SK-N-SH (cell line): ENCODE measurements at regions not wholly inside any gene's neighbourhood (a gene's known extent, or its start where the extent isn't known, plus 50 kb on each side); places are given as distances from the start of the nearest gene placed in this dataset.

Experiments used
- CTCF ChIA-PET: fragments of 300-600, 350-600 bp; formaldehyde crosslinking; extraction: SDS; loops from one replicate; lab custom pipeline; 2021; lab: Yijun Ruan, JAX
- POLR2A ChIA-PET: fragments of 350-600 bp; sonication (Branson Sonifier 250); formaldehyde crosslinking; extraction: SDS; loops from one replicate; lab custom pipeline; 2020; ENCODE audit warnings: antibody characterized with exemption, inconsistent platforms; lab: Yijun Ruan, JAX
- DNase-seq: peaks from one replicate; pipeline ENCODE4 v3.0.0; 2012
- H2AFZ ChIP-seq: fragments of 200-600 bp; sonication (generic); 2 replicates; pipeline ENCODE4 v1.8.1; 2016; ENCODE audit warnings: antibody characterized with exemption, mild to moderate bottlenecking, low read depth
- H3F3A ChIP-seq: fragments of 200-600 bp; sonication (generic); replicated peaks from 2 replicates; pipeline ENCODE3; 2016; ENCODE audit warnings: antibody characterized with exemption, mild to moderate bottlenecking; ENCODE audit not compliant: insufficient read depth
- H3K27ac ChIP-seq, 2 experiments: fragments of 200-500 bp in 1 of 2; fragments of 200-600 bp in 1 of 2; sonication (Bioruptor generic) in 1 of 2; sonication (generic), shearing (Covaris generic) in 1 of 2; 2 replicates each; pipeline versions ENCODE4 v1.5.1 to v1.6.1; 2014 to 2016; ENCODE audit warnings: low read depth in 2 of 2, inconsistent platforms in 1 of 2, low read length in 1 of 2, mild to moderate bottlenecking in 1 of 2, mixed read lengths in 1 of 2
- H3K27me3 ChIP-seq: fragments of 200-600 bp; sonication (generic), shearing (Covaris generic); 2 replicates; pipeline ENCODE4 v1.6.1; 2016; ENCODE audit warnings: mixed run types; ENCODE audit not compliant: insufficient read depth
- H3K36me3 ChIP-seq, 2 experiments: fragments of 200-500 bp in 1 of 2; fragments of 200-600 bp in 1 of 2; sonication (Bioruptor generic) in 1 of 2; sonication (generic) in 1 of 2; replicated peaks in 1 of 2; 2 replicates each; pipeline versions ENCODE3 to v1.5.1; 2014 to 2016; ENCODE audit warnings: low read length in 1 of 2, mild to moderate bottlenecking in 1 of 2; ENCODE audit not compliant: insufficient read depth in 2 of 2, control insufficient read depth in 1 of 2
- H3K4me1 ChIP-seq, 2 experiments: fragments of 200-500 bp in 1 of 2; fragments of 200-600 bp in 1 of 2; sonication (Bioruptor generic) in 1 of 2; sonication (generic), shearing (Covaris generic) in 1 of 2; 2 replicates each; pipeline versions ENCODE4 v1.5.1 to v1.6.1; 2014 to 2016; ENCODE audit warnings: low read depth in 1 of 2, low read length in 1 of 2, mixed run types in 1 of 2; ENCODE audit not compliant: insufficient read depth in 2 of 2, control insufficient read depth in 1 of 2
- H3K4me2 ChIP-seq: fragments of 200-600 bp; sonication (generic), shearing (Covaris generic); 2 replicates; pipeline ENCODE4 v1.6.1; 2017; ENCODE audit warnings: mixed run types
- H3K4me3 ChIP-seq, 2 experiments: fragments of 200-500 bp in 1 of 2; fragments of 200-600 bp in 1 of 2; sonication (Bioruptor generic) in 1 of 2; sonication (generic), shearing (Covaris generic) in 1 of 2; 2 replicates each; pipeline versions ENCODE4 v1.5.1 to v1.8.1; 2014 to 2016; ENCODE audit warnings: low read depth in 2 of 2, inconsistent platforms in 1 of 2, low read length in 1 of 2, mild to moderate bottlenecking in 1 of 2, mixed read lengths in 1 of 2, moderate library complexity in 1 of 2
- H3K79me2 ChIP-seq: fragments of 200-600 bp; sonication (generic); 2 replicates; pipeline ENCODE4 v1.8.1; 2017; ENCODE audit warnings: mild to moderate bottlenecking; ENCODE audit not compliant: insufficient read depth
- H3K9ac ChIP-seq: fragments of 200-600 bp; sonication (generic); 2 replicates; pipeline ENCODE4 v1.6.1; 2017; ENCODE audit warnings: mixed run types
- H3K9me2 ChIP-seq: fragments of 200-600 bp; sonication (generic); 2 replicates; pipeline ENCODE4 v1.6.1; 2017; ENCODE audit warnings: mixed run types
- H3K9me3 ChIP-seq: fragments of 200-600 bp; sonication (generic); 2 replicates; pipeline ENCODE4 v1.6.1; 2017; ENCODE audit warnings: mixed run types, mild to moderate bottlenecking, moderate library complexity
- H4K20me1 ChIP-seq: fragments of 200-600 bp; sonication (generic); 2 replicates; pipeline ENCODE4 v1.6.1; 2017; ENCODE audit warnings: mild to moderate bottlenecking, mixed run types; ENCODE audit not compliant: insufficient read depth
- CHD2 ChIP-seq: fragments of 150-350 bp; IDR thresholded peaks from 2 replicates; pipeline ENCODE4 v1.6.1; 2018; ENCODE audit warnings: low read length; ENCODE audit not compliant: partially characterized antibody
- ELF1 ChIP-seq: IDR thresholded peaks from 2 replicates; pipeline ENCODE4 v1.4.0; 2012
- EZH2phosphoT487 ChIP-seq: fragments of 200-600 bp; sonication (generic); IDR thresholded peaks from 2 replicates; pipeline ENCODE4 v1.6.1; 2017; ENCODE audit warnings: low read depth, mixed run types, mild to moderate bottlenecking, antibody characterized with exemption, moderate library complexity, borderline replicate concordance
- FOXM1 ChIP-seq: IDR thresholded peaks from 2 replicates; pipeline ENCODE4 v1.4.0; 2012; ENCODE audit warnings: low read depth, mild to moderate bottlenecking
- GABPA ChIP-seq: IDR thresholded peaks from 2 replicates; pipeline ENCODE4 v1.4.0; 2012; ENCODE audit warnings: low read depth, mild to moderate bottlenecking
- GATA2 ChIP-seq: sonication (generic); formaldehyde crosslinking; IDR thresholded peaks from 2 replicates; pipeline ENCODE4 v1.5.0; 2020; ENCODE audit warnings: mild to moderate bottlenecking, missing genetic modification reagents
- JUND ChIP-seq: IDR thresholded peaks from 2 replicates; pipeline ENCODE4 v1.4.0; 2012
- MXI1 ChIP-seq: IDR thresholded peaks from 2 replicates; pipeline ENCODE4 v1.6.1; 2012; ENCODE audit warnings: mild to moderate bottlenecking, low read depth, low read length, improper control_type of control experiment
- NFIC ChIP-seq: IDR thresholded peaks from 2 replicates; pipeline ENCODE4 v1.4.0; 2012; ENCODE audit warnings: borderline replicate concordance
- NRF1 ChIP-seq: IDR thresholded peaks from 2 replicates; pipeline ENCODE4 v1.6.1; 2012; ENCODE audit warnings: low read depth, mild to moderate bottlenecking, low read length
- POLR2AphosphoS5 ChIP-seq: IDR thresholded peaks from 2 replicates; pipeline ENCODE4 v1.6.1; 2012; ENCODE audit warnings: low read depth, low read length
- RAD21 ChIP-seq: IDR thresholded peaks from 2 replicates; pipeline ENCODE4 v1.6.1; 2012; ENCODE audit warnings: mild to moderate bottlenecking, low read length
- RCOR1 ChIP-seq: fragments of 150-350 bp; IDR thresholded peaks from 2 replicates; pipeline ENCODE4 v1.6.1; 2017; ENCODE audit warnings: antibody characterized with exemption, low read length
- REST ChIP-seq: IDR thresholded peaks from 2 replicates; pipeline ENCODE4 v1.6.1; 2012; ENCODE audit warnings: mild to moderate bottlenecking, low read depth, low read length, moderate library complexity
- RFX5 ChIP-seq: IDR thresholded peaks from 2 replicates; pipeline ENCODE4 v1.6.1; 2012; ENCODE audit warnings: mild to moderate bottlenecking, improper control_type of control experiment, low read length
- RXRA ChIP-seq: IDR thresholded peaks from 2 replicates; pipeline ENCODE4 v1.4.0; 2012; ENCODE audit warnings: low read depth, mild to moderate bottlenecking, borderline replicate concordance
- TAF1 ChIP-seq: IDR thresholded peaks from 2 replicates; pipeline ENCODE4 v1.6.1; 2012; ENCODE audit warnings: low read depth, mild to moderate bottlenecking, low read length, moderate library complexity, borderline replicate concordance
- TCF12 ChIP-seq: IDR thresholded peaks from 2 replicates; pipeline ENCODE4 v1.4.0; 2012
- TEAD4 ChIP-seq: IDR thresholded peaks from 2 replicates; pipeline ENCODE4 v1.4.0; 2012; ENCODE audit warnings: mild to moderate bottlenecking, borderline replicate concordance; ENCODE audit not compliant: insufficient read depth
- USF1 ChIP-seq: IDR thresholded peaks from 2 replicates; pipeline ENCODE4 v1.4.0; 2012; ENCODE audit warnings: low read depth, borderline replicate concordance
- YY1 ChIP-seq: IDR thresholded peaks from 2 replicates; pipeline ENCODE4 v1.4.0; 2012; ENCODE audit warnings: low read depth, mild to moderate bottlenecking
- WGBS: methylation state at CpG from one replicate; pipeline ENCODE4 v1.1.6; 2017; ENCODE audit warnings: low lambda C conversion rate; 5-methylcytosine and 5-hydroxymethylcytosine counted together
- TF ChIP-seq, protein P1 (sequence below): IDR thresholded peaks from 2 replicates; pipeline ENCODE4 v1.4.0; 2012; ENCODE audit warnings: low read depth, borderline replicate concordance
- TF ChIP-seq, protein P2 (sequence below): fragments of 200-600 bp; sonication (generic); IDR thresholded peaks from 2 replicates; pipeline ENCODE4 v1.6.1; 2017; ENCODE audit warnings: antibody characterized with exemption, mild to moderate bottlenecking, moderate library complexity
- TF ChIP-seq, protein P3 (sequence below): IDR thresholded peaks from 2 replicates; pipeline ENCODE4 v1.4.0; 2012; ENCODE audit warnings: low read depth
- TF ChIP-seq, protein P4 (sequence below): IDR thresholded peaks from 2 replicates; pipeline ENCODE4; 2012

DNA sequence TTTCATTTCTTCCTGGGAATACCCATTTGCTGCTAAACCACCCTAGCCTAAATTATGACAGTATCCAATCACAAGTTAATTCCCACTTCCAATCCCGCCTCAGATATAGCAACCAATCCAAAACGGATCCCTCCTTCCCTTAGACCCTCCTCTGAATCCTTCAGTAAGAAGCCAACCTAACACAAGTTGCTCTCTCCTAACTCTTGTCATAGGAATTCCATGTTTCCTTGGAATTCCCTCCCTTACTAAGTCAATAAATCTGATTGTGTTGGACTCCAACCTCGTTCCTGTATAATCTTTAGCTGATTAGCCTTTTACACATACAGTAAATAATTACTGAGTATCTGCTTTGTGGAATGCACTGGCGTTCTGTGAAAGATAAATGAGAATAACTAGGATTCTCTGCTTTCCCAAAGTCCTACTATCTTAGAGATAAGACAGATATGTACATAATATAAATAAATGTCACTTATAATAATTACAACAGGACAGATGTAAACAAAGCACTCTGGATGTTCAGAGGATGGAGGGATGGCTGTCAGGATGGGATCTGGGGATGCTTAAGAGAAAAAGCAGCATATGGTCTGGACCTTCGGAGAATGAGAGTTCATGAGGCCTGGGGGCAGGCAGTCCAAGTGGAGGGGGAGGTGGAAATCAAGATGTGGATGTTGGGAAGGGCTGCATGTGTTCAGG is 185.8 kb upstream of the SOX5 start:
- peak; percentile 38 for DNase-seq
- WGBS = 32% methylated on average over 5 of the region's 5 CpGs
- no peaks in the 10 kb centered on the region for H3K27me3 ChIP-seq
- H3K4me1 ChIP-seq = peaks cover 0 to 8% of the 10 kb centered on the region in 2 experiments; a peak in 2 of 4 replicates
- no peaks in the 10 kb centered on the region for H3K9me2 ChIP-seq
- H3K9me3 ChIP-seq = no peaks in the 10 kb centered on the region
- no peak overlapping the region for H3K4me2 ChIP-seq
- ChIA-PET POLR2A (no interaction called here), CTCF (no interaction called here)
- H3K9ac ChIP-seq = no peak overlapping the region
- no peaks in the 10 kb centered on the region for H3K79me2 ChIP-seq
- H2AFZ ChIP-seq = no peak overlapping the region
- H3K4me3 ChIP-seq = no peak overlapping the region
- no peak overlapping the region for H3K27ac ChIP-seq
- H3F3A ChIP-seq = no peaks in the 10 kb centered on the region
- no peaks in the 10 kb centered on the region for H4K20me1 ChIP-seq
- H3K36me3 ChIP-seq = no peaks in the 10 kb centered on the region
- peak; percentile 25; the same call in 1 of the 2 replicates for TF ChIP-seq TCF12
- TF ChIP-seq GATA2 (CRISPR knock-in tag) = peak; percentile 70
- TF ChIP-seq, protein P1, sequence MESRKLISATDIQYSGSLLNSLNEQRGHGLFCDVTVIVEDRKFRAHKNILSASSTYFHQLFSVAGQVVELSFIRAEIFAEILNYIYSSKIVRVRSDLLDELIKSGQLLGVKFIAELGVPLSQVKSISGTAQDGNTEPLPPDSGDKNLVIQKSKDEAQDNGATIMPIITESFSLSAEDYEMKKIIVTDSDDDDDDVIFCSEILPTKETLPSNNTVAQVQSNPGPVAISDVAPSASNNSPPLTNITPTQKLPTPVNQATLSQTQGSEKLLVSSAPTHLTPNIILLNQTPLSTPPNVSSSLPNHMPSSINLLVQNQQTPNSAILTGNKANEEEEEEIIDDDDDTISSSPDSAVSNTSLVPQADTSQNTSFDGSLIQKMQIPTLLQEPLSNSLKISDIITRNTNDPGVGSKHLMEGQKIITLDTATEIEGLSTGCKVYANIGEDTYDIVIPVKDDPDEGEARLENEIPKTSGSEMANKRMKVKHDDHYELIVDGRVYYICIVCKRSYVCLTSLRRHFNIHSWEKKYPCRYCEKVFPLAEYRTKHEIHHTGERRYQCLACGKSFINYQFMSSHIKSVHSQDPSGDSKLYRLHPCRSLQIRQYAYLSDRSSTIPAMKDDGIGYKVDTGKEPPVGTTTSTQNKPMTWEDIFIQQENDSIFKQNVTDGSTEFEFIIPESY = no peak
- no peak for TF ChIP-seq POLR2AphosphoS5
- TF ChIP-seq, protein P2, sequence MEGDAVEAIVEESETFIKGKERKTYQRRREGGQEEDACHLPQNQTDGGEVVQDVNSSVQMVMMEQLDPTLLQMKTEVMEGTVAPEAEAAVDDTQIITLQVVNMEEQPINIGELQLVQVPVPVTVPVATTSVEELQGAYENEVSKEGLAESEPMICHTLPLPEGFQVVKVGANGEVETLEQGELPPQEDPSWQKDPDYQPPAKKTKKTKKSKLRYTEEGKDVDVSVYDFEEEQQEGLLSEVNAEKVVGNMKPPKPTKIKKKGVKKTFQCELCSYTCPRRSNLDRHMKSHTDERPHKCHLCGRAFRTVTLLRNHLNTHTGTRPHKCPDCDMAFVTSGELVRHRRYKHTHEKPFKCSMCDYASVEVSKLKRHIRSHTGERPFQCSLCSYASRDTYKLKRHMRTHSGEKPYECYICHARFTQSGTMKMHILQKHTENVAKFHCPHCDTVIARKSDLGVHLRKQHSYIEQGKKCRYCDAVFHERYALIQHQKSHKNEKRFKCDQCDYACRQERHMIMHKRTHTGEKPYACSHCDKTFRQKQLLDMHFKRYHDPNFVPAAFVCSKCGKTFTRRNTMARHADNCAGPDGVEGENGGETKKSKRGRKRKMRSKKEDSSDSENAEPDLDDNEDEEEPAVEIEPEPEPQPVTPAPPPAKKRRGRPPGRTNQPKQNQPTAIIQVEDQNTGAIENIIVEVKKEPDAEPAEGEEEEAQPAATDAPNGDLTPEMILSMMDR = no peak
- TF ChIP-seq ELF1 = no peak
- TF ChIP-seq REST = no peak
- no peak for TF ChIP-seq RXRA
- no peak for TF ChIP-seq NFIC
- TF ChIP-seq, protein P3, sequence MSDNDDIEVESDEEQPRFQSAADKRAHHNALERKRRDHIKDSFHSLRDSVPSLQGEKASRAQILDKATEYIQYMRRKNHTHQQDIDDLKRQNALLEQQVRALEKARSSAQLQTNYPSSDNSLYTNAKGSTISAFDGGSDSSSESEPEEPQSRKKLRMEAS = no peak
- no peak for TF ChIP-seq MXI1
- TF ChIP-seq YY1 = no peak
- no peak for TF ChIP-seq JUND
- no peak for TF ChIP-seq EZH2phosphoT487
- TF ChIP-seq USF1 = no peak
- TF ChIP-seq GABPA = no peak
- TF ChIP-seq TEAD4 = no peak
- TF ChIP-seq NRF1 = no peak
- TF ChIP-seq RFX5 = no peak
- TF ChIP-seq RCOR1 = peak; percentile 41; the same call in 1 of the 2 replicates
- TF ChIP-seq, protein P4, sequence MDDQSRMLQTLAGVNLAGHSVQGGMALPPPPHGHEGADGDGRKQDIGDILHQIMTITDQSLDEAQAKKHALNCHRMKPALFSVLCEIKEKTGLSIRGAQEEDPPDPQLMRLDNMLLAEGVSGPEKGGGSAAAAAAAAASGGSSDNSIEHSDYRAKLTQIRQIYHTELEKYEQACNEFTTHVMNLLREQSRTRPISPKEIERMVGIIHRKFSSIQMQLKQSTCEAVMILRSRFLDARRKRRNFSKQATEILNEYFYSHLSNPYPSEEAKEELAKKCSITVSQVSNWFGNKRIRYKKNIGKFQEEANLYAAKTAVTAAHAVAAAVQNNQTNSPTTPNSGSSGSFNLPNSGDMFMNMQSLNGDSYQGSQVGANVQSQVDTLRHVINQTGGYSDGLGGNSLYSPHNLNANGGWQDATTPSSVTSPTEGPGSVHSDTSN = no peak
- TF ChIP-seq TAF1 = no peak
- no peak for TF ChIP-seq RAD21
- no peak for TF ChIP-seq CHD2
- no peak for TF ChIP-seq FOXM1
